H7 (cell line): ENCODE measurements at regions not wholly inside any gene's neighbourhood (a gene's known extent, or its start where the extent isn't known, plus 50 kb on each side); places are given as distances from the start of the nearest gene placed in this dataset.
"Not testable (repeated sequence)": the region's sequence is repeated elsewhere in the genome, so short reads cannot be mapped to it uniquely, and the experiment has no call there.

ENCODE experiments used
- DNase-seq: peaks from one replicate; pipeline ENCODE4 v3.0.0; 2012
- H3K27me3 ChIP-seq: 2 replicates; pipeline ENCODE4 v1.6.0; 2011; ENCODE audit warnings: mild to moderate bottlenecking, low read length; ENCODE audit not compliant: control insufficient read depth, insufficient read depth
- H3K36me3 ChIP-seq: replicated peaks from 2 replicates; pipeline ENCODE4 v1.5.1; 2011; ENCODE audit warnings: low read length; ENCODE audit not compliant: control insufficient read depth, insufficient read depth
- H3K4me3 ChIP-seq: 2 replicates; pipeline ENCODE4 v1.5.1; 2011; ENCODE audit warnings: low read depth, mild to moderate bottlenecking, control low read depth, low read length, moderate library complexity; ENCODE audit not compliant: insufficient read depth

DNA sequence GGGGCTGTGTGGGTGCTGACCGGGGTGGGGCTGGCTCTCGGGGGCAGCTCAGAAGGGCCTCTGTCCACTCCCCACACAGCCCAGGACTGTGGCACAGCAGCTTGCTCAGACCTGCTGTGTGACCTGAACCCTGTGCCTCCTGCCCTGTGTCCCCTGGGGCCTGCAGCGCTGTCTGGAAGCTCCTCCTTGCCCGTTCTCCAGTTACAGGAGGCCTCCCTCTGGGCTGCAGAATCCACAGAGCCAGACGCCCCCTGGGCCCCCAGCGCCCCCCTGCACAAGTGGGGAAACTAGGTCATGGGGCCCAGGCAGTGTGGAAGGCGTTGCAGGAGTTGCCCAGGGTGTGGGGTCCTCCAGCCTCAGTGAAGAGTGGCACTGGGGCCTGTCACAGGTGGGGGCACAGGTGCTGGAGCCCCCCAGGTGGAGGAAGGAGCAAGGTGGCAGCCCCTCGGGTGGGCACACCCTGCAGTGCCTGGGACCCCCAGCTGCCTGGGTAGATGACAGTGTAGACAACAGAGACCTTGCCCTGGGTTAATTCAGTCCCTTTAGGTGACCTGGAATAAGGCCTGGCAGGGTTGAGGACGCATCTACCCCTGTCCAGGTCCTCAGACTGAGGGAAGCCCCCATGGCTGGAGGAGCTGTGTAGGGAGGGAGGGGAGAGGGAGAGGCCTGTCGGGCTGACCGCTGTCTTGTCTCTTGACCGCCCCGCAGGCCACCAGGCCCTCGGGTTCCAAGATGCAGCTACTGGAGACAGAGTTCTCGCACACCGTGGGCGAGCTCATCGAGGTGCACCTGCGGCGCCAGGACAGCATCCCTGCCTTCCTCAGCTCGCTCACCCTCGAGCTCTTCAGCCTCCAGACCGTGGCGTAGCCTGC lies 120.2 kb downstream of the IGLL1 start:
- H3K4me3 ChIP-seq, H3K27me3 ChIP-seq, H3K36me3 ChIP-seq: not testable (repeated sequence)
- DNase-seq: peak; percentile 9

DNA sequence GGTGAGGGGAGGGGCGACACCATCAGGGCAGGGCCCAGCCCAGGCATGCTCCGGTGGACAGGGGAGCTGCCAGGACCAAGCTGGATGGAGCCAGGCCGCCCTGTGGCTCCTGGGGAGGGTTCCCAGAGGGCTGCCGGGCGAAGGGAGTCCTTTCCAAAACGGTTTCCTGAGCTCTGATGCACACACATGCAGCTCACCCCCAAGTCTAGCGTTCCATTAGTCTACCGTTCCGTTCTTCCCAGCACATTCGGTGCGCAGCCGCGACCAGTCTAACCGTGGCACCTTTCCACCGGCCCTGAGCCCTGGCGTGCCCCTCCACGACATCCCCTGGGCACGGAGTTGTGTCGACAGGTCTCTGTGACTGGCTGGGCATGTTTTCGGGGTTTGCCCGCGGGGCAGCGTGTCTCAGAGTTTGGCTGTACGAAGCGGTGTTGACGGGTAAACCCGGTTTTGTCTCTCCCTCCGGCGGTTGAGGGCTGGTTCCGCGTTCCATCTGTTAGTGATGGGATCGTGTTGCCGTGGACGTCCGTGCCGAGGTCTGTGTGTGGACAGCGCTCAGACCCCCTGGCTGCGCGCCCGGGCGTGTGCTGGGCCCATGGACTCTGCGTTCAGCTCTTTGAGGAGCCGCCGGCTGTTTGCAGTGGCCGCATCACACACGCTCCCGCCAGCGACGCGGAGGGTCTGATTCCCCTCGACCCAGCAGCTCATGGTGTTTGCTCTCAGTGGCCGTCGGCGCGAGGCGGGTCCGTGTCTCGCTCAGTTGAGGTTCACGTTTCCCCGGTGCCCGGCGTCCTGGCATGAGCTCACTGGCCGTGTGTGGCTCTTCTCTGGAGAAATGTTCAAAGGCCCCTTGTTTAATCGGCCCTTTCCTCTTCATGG lies 121.2 kb downstream of the IGLL1 start:
- no peak for DNase-seq
- no peak overlapping the region for H3K4me3 ChIP-seq
- no peaks in the 10 kb centered on the region for H3K27me3 ChIP-seq
- no peaks in the 10 kb centered on the region for H3K36me3 ChIP-seq

DNA sequence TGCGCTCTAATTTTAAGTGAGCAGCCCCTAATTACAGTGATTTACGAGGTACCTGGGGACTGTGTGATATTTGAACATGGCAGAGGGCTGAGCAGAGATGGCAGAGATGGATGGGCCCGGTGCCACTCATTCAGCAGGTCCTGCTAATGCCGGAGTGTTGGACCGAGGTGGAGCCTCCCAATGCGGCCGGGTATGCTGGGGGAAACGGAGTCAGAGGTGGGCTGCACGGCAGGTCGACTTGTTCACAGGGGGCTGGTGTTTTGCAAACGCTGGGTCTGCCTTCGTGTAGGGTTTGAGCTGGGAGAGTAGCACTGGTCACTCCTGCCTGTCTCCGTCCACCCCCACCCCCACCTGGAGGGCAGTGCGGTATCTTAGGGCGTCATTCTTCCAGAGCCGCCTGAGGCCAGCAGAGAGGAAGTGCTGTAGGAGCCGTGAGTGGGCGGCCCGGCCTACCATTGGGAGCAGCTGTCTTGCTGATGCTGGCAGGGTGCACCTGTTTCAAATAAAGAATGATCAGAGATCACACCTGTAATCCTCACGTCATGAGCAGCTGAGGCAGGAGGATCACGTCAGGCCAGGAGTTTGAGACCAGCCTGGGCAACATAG lies 122.6 kb downstream of the IGLL1 start:
- Histone ChIP-seq H3K36me3 (no peaks in the 10 kb centered on the region), H3K27me3 (no peaks in the 10 kb centered on the region), H3K4me3 (no peak overlapping the region)
- peak; percentile 49 for DNase-seq

- not testable (repeated sequence) for H3K27me3 ChIP-seq, H3K36me3 ChIP-seq, DNase-seq, H3K4me3 ChIP-seq
Observed at GRCh38 chr22:23456666-23457379, 123.3 kb downstream of the IGLL1 start.

DNA sequence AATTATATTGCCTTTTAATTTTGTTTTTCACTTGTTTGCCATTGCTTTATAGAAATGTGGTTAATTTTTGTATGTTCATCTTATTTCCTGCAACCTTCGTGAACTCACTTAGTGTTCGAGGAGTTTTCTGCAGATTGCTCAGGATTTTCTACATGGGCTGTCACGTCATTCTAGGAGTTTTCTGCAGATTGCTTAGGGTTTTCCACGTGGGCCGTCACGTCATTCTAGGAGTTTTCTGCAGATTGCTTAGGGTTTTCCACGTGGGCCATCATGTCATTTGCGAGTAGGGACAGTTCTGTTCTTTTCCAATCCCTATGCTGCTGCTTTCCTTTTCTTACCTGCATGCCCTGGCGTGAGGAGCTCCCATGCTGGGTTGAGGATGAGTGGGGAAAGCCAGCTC lies 125.7 kb downstream of the IGLL1 start:
- DNase-seq, H3K36me3 ChIP-seq, H3K27me3 ChIP-seq, H3K4me3 ChIP-seq: not testable (repeated sequence)

DNA sequence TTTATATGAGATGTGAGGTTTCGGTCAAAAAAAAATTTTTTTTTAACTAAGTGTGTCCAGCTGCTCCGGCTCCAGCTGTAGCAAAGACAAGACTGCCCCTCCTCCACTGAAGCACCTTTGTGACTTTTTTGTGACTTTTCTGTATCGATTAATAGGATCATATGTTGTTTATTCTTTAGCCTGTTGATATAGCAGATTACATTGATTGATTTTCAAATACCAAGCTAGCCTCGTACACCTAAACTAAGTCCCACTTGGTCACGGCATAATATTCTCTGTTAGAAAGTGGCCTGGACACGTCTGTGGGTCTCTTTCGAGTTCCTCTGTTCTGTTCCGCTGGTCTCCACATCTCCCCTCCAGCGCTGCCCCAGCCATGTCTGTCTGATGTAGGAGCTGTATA lies 126.8 kb downstream of the IGLL1 start:
- no peak overlapping the region for H3K4me3 ChIP-seq
- H3K36me3 ChIP-seq: no peaks in the 10 kb centered on the region
- H3K27me3 ChIP-seq: no peaks in the 10 kb centered on the region
- DNase-seq: no peak

- no peak for DNase-seq
- Histone ChIP-seq H3K4me3 (no peak overlapping the region), H3K36me3 (no peaks in the 10 kb centered on the region), H3K27me3 (no peaks in the 10 kb centered on the region)
Observed at GRCh38 chr22:23452231-23453010, 127.7 kb downstream of the IGLL1 start.

DNA sequence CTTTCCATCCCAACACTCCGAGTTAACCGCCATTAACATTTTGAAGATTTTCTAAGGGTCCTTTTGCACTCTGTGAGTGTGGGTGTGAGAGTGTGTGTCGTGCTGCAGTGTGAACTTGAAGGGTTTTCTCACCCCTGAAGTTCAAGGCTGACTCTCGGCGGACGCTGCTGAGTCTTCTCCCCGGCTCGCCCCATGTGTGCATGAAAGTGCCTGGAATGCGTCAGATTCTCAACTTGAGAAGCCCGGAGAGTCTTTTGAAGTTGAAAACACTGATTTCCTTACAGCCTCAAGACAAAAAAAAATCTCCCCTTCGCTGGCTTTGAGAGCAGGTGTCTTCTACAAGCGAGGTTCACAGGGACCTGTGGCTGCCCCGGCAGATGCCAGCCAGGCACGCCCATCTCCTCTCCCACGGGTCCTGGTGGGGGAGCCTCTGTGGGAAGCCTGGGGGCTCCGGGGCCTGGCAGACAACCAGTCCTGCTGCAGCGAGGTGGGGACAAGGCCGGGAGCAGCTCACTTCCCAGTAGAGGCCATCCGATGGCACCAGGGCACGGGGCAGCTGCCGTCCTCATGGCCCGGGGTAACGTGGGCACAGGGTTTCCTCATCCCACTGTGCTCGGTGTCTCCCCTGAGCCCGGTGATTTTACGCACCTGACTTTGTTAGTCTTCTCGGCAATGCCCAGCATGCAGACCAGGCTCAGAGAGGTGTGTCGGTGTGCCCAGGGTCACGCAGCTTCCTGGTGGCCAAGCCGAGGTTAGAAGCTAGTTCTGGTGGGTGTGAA lies 128.4 kb downstream of the IGLL1 start:
- not testable (repeated sequence) for H3K36me3 ChIP-seq, H3K27me3 ChIP-seq, H3K4me3 ChIP-seq, DNase-seq

- H3K36me3 ChIP-seq, H3K27me3 ChIP-seq, H3K4me3 ChIP-seq, DNase-seq: not testable (repeated sequence)
Observed at GRCh38 chr22:23450821-23451220, 129.3 kb downstream of the IGLL1 start.

DNA sequence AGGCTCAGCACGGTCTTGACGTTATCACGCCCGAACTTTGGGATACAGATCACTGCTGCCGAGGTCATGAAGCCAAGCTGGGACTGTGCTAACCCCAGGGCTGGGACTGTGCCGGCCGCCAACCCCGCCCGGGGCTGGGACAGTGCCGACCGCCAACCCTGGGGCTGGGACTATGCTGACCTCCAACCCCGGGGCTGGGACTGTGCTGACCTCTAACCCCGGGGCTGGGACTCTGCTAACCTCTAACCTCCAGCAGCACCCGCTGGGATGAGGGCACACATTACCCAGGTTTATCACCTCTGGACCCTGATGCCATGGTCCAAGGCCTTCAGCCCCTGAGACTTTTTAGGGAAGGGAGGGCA lies 129.7 kb downstream of the IGLL1 start:
- Histone ChIP-seq H3K4me3 (no peak overlapping the region), H3K36me3 (no peaks in the 10 kb centered on the region), H3K27me3 (no peaks in the 10 kb centered on the region)
- DNase-seq: no peak

- H3K4me3 ChIP-seq, H3K36me3 ChIP-seq, DNase-seq, H3K27me3 ChIP-seq: not testable (repeated sequence)
Observed at GRCh38 chr22:23449748-23450433, 130.2 kb downstream of the IGLL1 start.

DNA sequence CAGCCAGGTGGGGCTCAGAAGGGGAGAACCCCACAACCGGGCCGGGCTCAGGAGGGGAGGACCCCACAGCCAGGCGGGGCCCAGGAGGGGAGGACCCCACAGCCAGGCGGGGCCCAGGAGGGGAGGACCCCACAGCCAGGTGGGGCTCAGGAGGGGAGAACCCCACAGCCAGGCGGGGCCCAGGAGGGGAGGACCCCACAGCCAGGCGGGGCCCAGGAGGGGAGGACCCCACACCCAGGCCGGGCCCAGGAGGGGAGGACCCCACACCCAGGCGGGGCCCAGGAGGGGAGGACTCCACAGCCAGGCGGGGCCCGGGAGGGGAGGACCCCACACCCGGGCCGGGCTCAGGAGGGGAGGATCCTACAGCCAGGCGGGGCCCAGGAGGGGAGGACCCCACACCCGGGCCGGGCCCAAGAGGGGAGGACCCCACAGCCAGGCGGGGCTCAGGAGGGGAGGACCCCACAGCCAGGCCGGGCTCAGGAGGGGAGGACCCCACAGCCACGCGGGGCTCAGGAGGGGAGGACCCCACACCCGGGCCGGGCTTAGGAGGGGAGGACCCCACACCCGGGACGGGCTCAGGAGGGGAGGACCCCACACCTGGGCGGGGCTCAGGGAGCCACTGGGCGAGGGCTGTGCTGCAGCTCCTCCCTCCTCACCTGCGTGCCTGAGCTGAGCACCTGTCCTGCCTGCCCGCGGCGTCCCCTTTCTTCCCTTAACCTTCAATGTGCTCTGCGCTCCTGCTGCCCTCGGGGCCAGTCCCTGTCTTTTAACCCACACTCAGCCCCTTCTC lies 131.4 kb downstream of the IGLL1 start:
- DNase-seq: peak; percentile 40
- H3K27me3 ChIP-seq: not testable (repeated sequence)

More for the DNA sequence above, 131.4 kb downstream of the IGLL1 start:
- H3K36me3 ChIP-seq, H3K4me3 ChIP-seq: not testable (repeated sequence)
